Type B pancreatic cell (in vitro differentiated cells): ENCODE measurements at regions not wholly inside any gene's neighbourhood (a gene's known extent, or its start where the extent isn't known, plus 50 kb on each side); places are given as distances from the start of the nearest gene placed in this dataset.

Experiments used
- DNase-seq: peaks from one replicate; pipeline ENCODE4 v3.0.0; 2021; ENCODE audit warnings: mixed read lengths; ENCODE audit not compliant: unreplicated experiment; ENCODE audit errors: extremely low spot score
- H3K27ac Mint-ChIP-seq: 2 replicates; pipeline ENCODE4 v1.8.0; 2021; ENCODE audit warnings: mild to moderate bottlenecking, mixed read lengths
- H3K27me3 Mint-ChIP-seq: 2 replicates; pipeline ENCODE4 v1.8.0; 2021; ENCODE audit warnings: mixed read lengths
- H3K36me3 Mint-ChIP-seq: 2 replicates; pipeline ENCODE4 v1.8.0; 2021; ENCODE audit warnings: mixed read lengths
- H3K4me1 Mint-ChIP-seq: one replicate; pipeline ENCODE4 v1.8.0; 2021; ENCODE audit warnings: mixed read lengths; ENCODE audit not compliant: unreplicated experiment
- H3K4me3 Mint-ChIP-seq: 2 replicates; pipeline ENCODE4 v1.8.0; 2021; ENCODE audit warnings: mild to moderate bottlenecking, mixed read lengths
- H3K9me3 Mint-ChIP-seq: 2 replicates; pipeline ENCODE4 v1.8.0; 2021; ENCODE audit warnings: mixed read lengths
- TF ChIP-seq, protein P1 (sequence below): fragments of 200-600 bp; sonication (generic); conservative IDR thresholded peaks from 2 replicates; pipeline ENCODE4 v1.5.0; 2021; ENCODE audit warnings: antibody characterized with exemption, mild to moderate bottlenecking

DNA sequence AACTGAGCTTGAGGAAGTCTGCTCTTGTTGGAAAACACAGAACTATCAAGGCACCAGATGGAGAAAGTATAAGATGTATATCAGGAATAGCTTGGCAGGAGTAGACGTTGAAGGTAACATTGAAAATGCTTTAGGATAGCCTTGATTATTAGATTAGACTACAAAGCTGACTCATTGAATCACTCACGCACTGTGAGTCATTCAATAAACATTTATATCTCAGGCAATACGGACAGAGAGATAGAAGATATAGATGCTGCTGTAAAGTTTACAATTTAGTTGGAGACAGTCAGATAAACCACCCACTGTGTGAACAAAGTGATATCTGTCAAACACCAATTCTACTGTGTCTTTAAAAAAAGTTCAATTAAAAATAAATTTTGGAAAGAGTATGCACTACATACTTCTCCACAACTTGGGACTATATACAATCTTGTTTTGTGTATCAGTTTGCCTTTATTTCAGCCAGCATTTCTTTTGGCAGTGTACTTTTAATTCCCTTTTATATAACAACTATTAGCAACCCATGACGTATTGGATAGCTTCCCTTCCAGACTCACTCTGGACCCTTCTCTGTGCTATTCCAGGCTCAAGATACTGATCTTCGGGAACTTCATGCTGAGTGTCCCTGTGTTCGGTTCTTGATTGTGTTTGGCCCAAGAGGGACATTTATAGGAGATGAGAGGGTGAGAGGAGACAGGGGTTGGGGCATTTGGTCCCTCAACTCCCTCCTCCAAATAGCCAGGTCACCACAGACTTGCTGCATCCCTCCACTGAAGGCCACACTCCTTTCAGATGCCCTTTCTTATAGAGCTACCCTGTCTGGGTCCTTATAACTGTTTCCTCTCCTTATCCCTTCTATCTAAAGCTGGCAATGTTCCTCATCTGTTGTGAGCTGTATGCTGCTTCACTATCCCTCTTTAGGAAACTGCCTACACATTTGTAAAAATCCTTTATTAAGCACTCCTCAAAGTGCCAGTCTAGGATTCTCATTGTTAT, 176.6 kb upstream of the PTPRK start:
- Mint-ChIP-seq H3K27me3 (no peaks in the 10 kb centered on the region), H3K4me3 (no peak overlapping the region)

DNA sequence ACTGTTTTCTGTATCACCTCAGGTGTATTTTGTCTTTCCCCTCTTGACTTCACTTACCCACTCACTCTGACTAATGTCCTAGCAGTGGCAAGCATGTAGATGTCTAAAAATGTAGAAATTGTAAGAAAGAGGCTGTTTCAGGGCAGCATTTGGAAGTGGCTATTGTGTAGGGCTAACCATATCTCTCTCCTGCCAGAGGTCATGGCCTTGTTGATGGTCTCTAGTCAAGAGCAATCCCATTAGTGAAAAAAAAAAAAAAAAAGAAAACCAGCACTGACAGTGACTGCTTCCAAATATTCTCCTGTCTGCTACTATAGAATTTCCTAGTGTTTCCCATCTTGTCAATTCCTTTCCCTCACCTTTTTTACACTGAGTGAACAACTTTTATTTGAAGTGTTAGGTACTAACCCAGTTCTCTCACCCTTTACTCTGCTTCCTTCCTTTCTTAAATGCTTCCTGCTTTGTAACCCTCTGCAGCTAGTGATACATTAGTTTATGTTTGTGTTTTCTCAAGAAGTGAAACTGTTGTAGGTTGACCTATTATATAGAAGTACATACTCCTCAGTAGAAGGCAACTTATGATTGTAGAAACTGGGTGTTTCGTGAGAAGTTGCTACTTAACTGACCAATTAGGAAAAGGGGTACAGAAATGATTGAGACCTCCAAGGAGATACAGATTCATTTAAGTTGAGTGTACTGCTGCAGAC, 174.1 kb upstream of the PTPRK start:
- Mint-ChIP-seq H3K27ac (no peak overlapping the region), H3K27me3 (no peaks in the 10 kb centered on the region), H3K36me3 (no peaks in the 10 kb centered on the region), H3K4me3 (no peak overlapping the region), H3K4me1 (no peaks in the 10 kb centered on the region), H3K9me3 (no peaks in the 10 kb centered on the region)
- TF ChIP-seq, protein P1, sequence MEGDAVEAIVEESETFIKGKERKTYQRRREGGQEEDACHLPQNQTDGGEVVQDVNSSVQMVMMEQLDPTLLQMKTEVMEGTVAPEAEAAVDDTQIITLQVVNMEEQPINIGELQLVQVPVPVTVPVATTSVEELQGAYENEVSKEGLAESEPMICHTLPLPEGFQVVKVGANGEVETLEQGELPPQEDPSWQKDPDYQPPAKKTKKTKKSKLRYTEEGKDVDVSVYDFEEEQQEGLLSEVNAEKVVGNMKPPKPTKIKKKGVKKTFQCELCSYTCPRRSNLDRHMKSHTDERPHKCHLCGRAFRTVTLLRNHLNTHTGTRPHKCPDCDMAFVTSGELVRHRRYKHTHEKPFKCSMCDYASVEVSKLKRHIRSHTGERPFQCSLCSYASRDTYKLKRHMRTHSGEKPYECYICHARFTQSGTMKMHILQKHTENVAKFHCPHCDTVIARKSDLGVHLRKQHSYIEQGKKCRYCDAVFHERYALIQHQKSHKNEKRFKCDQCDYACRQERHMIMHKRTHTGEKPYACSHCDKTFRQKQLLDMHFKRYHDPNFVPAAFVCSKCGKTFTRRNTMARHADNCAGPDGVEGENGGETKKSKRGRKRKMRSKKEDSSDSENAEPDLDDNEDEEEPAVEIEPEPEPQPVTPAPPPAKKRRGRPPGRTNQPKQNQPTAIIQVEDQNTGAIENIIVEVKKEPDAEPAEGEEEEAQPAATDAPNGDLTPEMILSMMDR: no peak
- DNase-seq: no peak

More for the DNA sequence above, 176.6 kb upstream of the PTPRK start:
- no peaks in the 10 kb centered on the region for H3K4me1 Mint-ChIP-seq
- H3K27ac Mint-ChIP-seq: no peak overlapping the region
- no peaks in the 10 kb centered on the region for H3K9me3 Mint-ChIP-seq
- no peak for DNase-seq
- no peaks in the 10 kb centered on the region for H3K36me3 Mint-ChIP-seq
- TF ChIP-seq, protein P1: no peak

DNA sequence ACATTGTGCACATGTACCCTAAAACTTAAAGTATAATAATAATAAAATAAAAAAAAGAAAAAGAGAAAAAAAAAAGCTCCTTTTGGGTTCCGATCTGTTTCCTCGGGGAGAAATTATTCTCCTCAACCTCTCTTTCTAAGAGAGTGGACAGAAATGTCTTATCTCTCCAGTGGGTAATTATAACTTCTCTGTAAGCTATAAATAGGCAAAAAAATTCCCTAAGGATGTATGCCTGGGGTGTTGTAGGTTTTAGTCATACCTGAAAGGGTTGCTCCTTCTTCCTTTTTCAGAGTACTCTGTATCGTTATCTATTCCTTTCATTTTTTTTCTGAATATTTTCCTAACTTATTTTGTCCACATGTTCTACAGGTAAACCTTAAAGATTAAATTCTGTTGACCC, 169.7 kb upstream of the PTPRK start:
- Mint-ChIP-seq H3K4me3 (no peak overlapping the region), H3K9me3 (no peaks in the 10 kb centered on the region), H3K27me3 (peaks cover 4% of the 10 kb centered on the region), H3K27ac (no peak overlapping the region), H3K36me3 (no peaks in the 10 kb centered on the region), H3K4me1 (no peaks in the 10 kb centered on the region)
- TF ChIP-seq, protein P1: no peak
- DNase-seq: no peak

DNA sequence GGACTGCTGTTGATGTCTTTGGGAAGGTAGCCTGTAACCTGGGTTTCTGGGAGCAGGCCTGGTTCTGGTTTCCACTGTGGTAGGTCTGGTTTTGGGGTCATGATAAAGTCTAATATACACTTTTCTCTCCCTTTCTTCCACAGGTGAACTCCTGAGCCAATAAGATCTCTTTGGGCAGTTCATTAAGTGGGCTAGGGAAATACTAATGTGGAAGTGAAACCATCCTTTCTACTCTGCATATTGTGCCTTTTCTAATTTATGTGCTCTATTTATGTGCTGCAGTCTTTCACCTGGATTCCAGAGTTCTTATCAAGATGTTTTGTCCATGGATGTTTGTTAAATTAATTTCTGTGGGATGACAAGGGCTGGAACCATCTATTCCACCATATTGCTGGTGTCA, 165.7 kb upstream of the PTPRK start:
- Mint-ChIP-seq H3K4me1 (no peaks in the 10 kb centered on the region), H3K36me3 (no peaks in the 10 kb centered on the region), H3K4me3 (no peak overlapping the region), H3K27me3 (peaks cover 8% of the 10 kb centered on the region), H3K27ac (no peak overlapping the region), H3K9me3 (no peaks in the 10 kb centered on the region)
- TF ChIP-seq, protein P1: no peak
- no peak for DNase-seq

DNA sequence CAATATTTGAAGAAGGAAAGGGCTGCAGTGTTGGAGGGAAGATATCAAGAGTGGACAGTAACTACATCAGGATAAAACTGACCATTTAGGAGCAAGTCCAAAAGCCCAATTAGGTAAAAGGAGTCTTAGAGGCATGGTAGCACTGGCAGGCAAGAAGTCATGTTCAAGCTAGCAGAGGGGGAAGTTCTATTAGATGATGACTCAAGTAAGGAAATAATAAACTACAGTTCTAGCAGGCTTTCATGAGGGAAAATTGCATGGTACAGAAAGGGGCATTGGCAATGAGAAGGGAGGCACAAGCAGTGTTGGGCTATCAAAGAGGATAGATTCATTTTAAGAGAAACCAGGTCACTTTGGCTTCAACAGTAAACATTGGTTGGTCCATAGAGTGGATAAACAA, 156.1 kb upstream of the PTPRK start:
- H3K36me3 Mint-ChIP-seq: no peaks in the 10 kb centered on the region
- H3K27ac Mint-ChIP-seq: no peak overlapping the region
- no peaks in the 10 kb centered on the region for H3K9me3 Mint-ChIP-seq
- TF ChIP-seq, protein P1: no peak
- H3K4me3 Mint-ChIP-seq: no peak overlapping the region
- H3K27me3 Mint-ChIP-seq: peaks cover 8% of the 10 kb centered on the region
- DNase-seq: no peak
- H3K4me1 Mint-ChIP-seq: no peaks in the 10 kb centered on the region
